ENCODE measurements at regions not wholly inside any gene's neighbourhood (a gene's known extent, or its start where the extent isn't known, plus 50 kb on each side); places are given as distances from the start of the nearest gene placed in this dataset.

- TF ChIP-seq, protein P1, sequence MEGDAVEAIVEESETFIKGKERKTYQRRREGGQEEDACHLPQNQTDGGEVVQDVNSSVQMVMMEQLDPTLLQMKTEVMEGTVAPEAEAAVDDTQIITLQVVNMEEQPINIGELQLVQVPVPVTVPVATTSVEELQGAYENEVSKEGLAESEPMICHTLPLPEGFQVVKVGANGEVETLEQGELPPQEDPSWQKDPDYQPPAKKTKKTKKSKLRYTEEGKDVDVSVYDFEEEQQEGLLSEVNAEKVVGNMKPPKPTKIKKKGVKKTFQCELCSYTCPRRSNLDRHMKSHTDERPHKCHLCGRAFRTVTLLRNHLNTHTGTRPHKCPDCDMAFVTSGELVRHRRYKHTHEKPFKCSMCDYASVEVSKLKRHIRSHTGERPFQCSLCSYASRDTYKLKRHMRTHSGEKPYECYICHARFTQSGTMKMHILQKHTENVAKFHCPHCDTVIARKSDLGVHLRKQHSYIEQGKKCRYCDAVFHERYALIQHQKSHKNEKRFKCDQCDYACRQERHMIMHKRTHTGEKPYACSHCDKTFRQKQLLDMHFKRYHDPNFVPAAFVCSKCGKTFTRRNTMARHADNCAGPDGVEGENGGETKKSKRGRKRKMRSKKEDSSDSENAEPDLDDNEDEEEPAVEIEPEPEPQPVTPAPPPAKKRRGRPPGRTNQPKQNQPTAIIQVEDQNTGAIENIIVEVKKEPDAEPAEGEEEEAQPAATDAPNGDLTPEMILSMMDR (conservative IDR thresholded peaks at IDR 0.05 in 1 of 2, IDR thresholded peaks at IDR 0.05 in 1 of 2; ENCODE audit: extremely low read depth in 1 of 2, insufficient read depth in 1 of 2, low read depth in 1 of 2, low read length in 2 of 2) = no peak
- no peak for TF ChIP-seq EZH2 (IDR thresholded peaks at IDR 0.05; ENCODE audit: borderline replicate concordance, low read length)
Observed at GRCh38 chr11:91374794-91375193, 849.8 kb upstream of the FAT3 start.
